Body of pancreas (tissue), 4 donors: ENCODE measurements at regions not wholly inside any gene's neighbourhood (a gene's known extent, or its start where the extent isn't known, plus 50 kb on each side); places are given as distances from the start of the nearest gene placed in this dataset.

ENCODE experiments used
- ATAC-seq: fragments of 150-250 bp; one replicate; pipeline ENCODE4 v1.9.1; 2016
- DNase-seq, 4 donors: peaks; one replicate each; pipeline ENCODE4 v3.0.0-alpha.2; 2019
- H3K27ac ChIP-seq, 4 donors: fragments of 200-600 bp; sonication (generic); 1 replicate in 3 of 4; 2 replicates in 1 of 4; pipeline versions ENCODE4 v1.5.1 to v1.6.1; 2016 to 2019; ENCODE audit warnings: mild to moderate bottlenecking in 1 of 4, mixed read lengths in 1 of 4, moderate library complexity in 1 of 4
- H3K27me3 ChIP-seq, 2 donors: fragments of 200-600 bp; sonication (generic); one replicate each; pipeline ENCODE4 v1.6.0; 2016; ENCODE audit warnings: mild to moderate bottlenecking in 1 of 2
- H3K36me3 ChIP-seq, 2 donors: fragments of 200-600 bp; sonication (generic); replicated peaks in 1 of 2; 2 replicates each; pipeline ENCODE4 v1.5.1; 2016; ENCODE audit warnings: low read depth in 2 of 2; ENCODE audit not compliant: insufficient read depth in 1 of 2
- H3K4me1 ChIP-seq: fragments of 200-600 bp; sonication (generic); one replicate; pipeline ENCODE4 v1.6.0; 2016
- H3K4me3 ChIP-seq, 2 donors: fragments of 200-600 bp; sonication (generic); 1 replicate in 1 of 2; 2 replicates in 1 of 2; pipeline ENCODE4 v1.5.1; 2016 to 2019
- H3K9me3 ChIP-seq, 3 donors: fragments of 200-600 bp; sonication (generic); 1 replicate in 2 of 3; 2 replicates in 1 of 3; pipeline ENCODE4 v1.5.1; 2016
- POLR2A ChIP-seq, 3 donors: fragments of 450-650 bp; IDR thresholded peaks; one replicate each; pipeline ENCODE4 v1.6.1; 2016; ENCODE audit warnings: antibody characterized with exemption in 3 of 3, mild to moderate bottlenecking in 2 of 3
- WGBS, 2 donors: methylation state at CpG; one replicate each; pipeline ENCODE4 v1.1.5; 2017; 5-methylcytosine and 5-hydroxymethylcytosine counted together
- intact Hi-C: fragments of 100-400 bp; cut with DNase I; formaldehyde crosslinking; loops from one replicate; pipeline ENCODE4 v1.15.1; 2023
- TF ChIP-seq, protein P1 (sequence below), 7 experiments: fragments of 450-650 bp in 4 of 7; fragments of 200-600 bp in 3 of 7; sonication (generic) in 3 of 7; IDR thresholded peaks; one replicate each; pipeline ENCODE4 v1.5.1; 2016 to 2019; ENCODE audit warnings: antibody characterized with exemption in 7 of 7

DNA sequence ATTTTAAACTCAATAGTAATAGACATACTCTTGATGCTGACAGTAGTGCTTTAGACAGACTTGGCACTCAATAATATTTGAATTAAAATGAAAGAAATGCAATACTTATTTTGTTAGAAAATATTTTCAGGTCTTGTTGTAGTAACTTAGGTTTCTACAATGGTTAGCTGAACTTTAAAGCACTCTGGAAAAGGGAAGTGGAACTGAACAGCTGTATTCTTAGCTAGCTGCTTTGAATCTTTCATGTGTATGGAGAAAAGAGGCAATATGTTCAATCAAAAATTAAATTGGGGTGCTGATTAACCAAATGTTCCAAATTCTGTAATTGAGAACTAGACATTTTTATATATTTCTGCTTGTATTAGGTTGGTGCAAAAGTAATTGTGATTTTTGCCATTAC, 517.9 kb upstream of the RAG2 start:
- intact Hi-C loops, result no loop called here
- H3K9me3 ChIP-seq, result no peaks in the 10 kb centered on the region
- ATAC-seq (no peak), DNase-seq (no peak)
- TF ChIP-seq POLR2A (IDR thresholded peaks at IDR 0.05), result no peak
- TF ChIP-seq, protein P1, sequence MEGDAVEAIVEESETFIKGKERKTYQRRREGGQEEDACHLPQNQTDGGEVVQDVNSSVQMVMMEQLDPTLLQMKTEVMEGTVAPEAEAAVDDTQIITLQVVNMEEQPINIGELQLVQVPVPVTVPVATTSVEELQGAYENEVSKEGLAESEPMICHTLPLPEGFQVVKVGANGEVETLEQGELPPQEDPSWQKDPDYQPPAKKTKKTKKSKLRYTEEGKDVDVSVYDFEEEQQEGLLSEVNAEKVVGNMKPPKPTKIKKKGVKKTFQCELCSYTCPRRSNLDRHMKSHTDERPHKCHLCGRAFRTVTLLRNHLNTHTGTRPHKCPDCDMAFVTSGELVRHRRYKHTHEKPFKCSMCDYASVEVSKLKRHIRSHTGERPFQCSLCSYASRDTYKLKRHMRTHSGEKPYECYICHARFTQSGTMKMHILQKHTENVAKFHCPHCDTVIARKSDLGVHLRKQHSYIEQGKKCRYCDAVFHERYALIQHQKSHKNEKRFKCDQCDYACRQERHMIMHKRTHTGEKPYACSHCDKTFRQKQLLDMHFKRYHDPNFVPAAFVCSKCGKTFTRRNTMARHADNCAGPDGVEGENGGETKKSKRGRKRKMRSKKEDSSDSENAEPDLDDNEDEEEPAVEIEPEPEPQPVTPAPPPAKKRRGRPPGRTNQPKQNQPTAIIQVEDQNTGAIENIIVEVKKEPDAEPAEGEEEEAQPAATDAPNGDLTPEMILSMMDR (IDR thresholded peaks at IDR 0.05), result no peak
- no peaks in the 10 kb centered on the region for H3K4me1 ChIP-seq
- no peak overlapping the region for H3K4me3 ChIP-seq
- no peak overlapping the region for H3K27ac ChIP-seq
- H3K27me3 ChIP-seq, result no peaks in the 10 kb centered on the region
- no peaks in the 10 kb centered on the region for H3K36me3 ChIP-seq

DNA sequence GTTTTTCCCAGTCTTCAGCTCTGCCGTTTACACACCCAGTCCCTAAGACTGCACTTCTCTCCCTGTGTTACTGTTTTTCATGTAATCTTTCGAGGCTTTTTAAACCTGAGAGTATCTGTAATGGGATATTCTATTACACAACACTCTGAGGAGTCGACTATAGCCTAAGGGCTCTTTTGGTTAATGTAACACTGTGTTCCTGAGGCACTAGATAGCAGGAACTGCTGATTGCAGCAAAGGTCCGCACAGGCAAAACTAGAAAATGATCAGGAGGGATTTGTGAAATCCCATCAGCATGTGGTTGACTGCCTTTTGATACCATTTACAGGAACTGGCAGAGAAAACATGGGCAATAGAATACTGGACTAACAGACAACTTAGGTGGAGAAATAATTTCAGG, 512.3 kb upstream of the RAG2 start:
- Histone ChIP-seq H3K27me3 (no peaks in the 10 kb centered on the region), H3K27ac (no peak overlapping the region), H3K4me1 (no peaks in the 10 kb centered on the region), H3K9me3 (no peaks in the 10 kb centered on the region), H3K36me3 (no peaks in the 10 kb centered on the region), H3K4me3 (no peak overlapping the region)
- DNase-seq (no peak), ATAC-seq (no peak)
- intact Hi-C loops, result no loop called here
- WGBS, 2 donors, result 36 to 43% methylated on average over 4 of the region's 4 CpGs
- TF ChIP-seq POLR2A (IDR thresholded peaks at IDR 0.05), result no peak
- TF ChIP-seq, protein P1 (IDR thresholded peaks at IDR 0.05), result no peak

DNA sequence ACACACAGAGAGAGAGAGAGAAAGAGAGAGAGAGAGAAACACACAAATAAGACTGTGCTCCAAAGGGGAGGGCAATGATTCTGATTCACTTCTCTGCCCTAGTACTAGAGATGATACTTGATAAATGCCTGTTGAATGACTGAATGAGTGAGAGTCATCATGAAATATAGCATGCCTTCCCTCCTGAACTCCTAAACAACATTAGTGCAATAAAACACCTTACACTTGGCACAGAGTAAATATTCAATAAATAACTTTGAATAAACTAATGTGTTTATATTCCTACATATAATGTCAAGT, 511.2 kb upstream of the RAG2 start:
- Histone ChIP-seq H3K9me3 (no peaks in the 10 kb centered on the region), H3K4me1 (no peaks in the 10 kb centered on the region), H3K27ac (no peak overlapping the region), H3K27me3 (no peaks in the 10 kb centered on the region), H3K36me3 (no peaks in the 10 kb centered on the region), H3K4me3 (no peak overlapping the region)
- ATAC-seq (no peak), DNase-seq (no peak)
- intact Hi-C loops, result no loop called here
- TF ChIP-seq, protein P1 (IDR thresholded peaks at IDR 0.05), result no peak
- no peak for TF ChIP-seq POLR2A (IDR thresholded peaks at IDR 0.05)

DNA sequence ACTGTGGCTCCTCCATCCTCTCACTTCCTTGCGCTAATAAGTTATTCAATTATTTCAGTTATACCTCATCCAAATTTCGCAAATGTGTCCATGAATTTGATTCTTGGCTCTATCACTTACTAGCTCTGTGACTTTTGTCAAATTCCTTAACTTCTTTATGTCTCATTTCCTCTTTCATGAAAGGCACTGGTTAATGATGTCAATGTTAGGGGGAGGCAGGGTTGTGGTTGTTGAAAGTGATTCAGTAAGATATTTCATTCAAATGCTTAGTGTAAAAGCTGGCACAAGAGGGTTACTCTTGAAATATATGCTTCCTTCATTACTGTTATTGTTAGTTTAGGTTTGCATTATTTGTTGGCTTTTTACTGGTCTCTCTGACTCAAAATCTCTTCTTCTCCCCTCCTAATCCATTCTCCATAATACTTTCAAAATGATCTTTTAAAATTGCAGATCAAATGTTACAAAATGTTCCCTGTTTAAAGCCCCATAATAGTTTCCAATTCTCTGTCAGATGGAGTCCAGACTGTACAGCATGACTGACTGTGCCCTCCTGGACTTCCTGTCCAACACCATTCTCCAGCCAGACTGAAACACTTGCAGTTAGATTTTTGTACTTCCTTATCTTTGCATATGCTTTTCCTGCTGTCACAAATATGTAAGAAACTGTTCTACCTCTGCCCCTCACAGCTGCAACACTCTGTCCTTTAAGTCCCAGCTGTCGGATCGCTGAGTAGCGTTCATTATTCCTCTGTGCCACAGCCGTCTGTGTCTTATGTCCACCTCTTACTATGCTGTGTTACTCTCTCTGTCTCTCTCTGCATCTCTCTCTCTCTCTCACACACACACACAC, 510.6 kb upstream of the RAG2 start:
- 45 to 55% methylated on average over 6 of the region's 6 CpGs for WGBS, 2 donors
- ATAC-seq (no peak), DNase-seq (no peak)
- Histone ChIP-seq H3K4me3 (no peak overlapping the region), H3K27ac (no peak overlapping the region), H3K9me3 (no peaks in the 10 kb centered on the region), H3K4me1 (no peaks in the 10 kb centered on the region), H3K36me3 (no peaks in the 10 kb centered on the region), H3K27me3 (no peaks in the 10 kb centered on the region)
- intact Hi-C loops, result no loop called here
- TF ChIP-seq POLR2A (IDR thresholded peaks at IDR 0.05), result no peak
- TF ChIP-seq, protein P1 (IDR thresholded peaks at IDR 0.05), result no peak

DNA sequence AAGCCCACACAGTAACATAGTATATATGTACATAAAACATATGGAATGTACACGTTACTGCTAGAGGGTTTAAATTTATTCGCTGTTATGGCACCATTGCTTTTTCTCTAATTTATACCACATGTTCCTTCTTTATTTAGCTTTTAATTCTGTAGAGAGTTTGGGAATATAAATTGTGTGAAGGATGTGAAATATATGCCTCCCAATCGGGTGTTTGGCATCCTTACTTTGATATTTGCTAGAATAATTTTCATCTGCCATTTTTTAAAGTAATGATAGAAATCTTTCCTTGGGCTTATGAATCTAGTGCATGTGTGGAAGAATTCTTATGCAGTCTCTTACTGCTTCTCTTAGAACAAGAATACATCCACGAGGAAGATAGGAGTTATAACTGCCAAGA, 509.8 kb upstream of the RAG2 start:
- H3K9me3 ChIP-seq, result no peaks in the 10 kb centered on the region
- 54 to 59% methylated on average over 4 of the region's 4 CpGs for WGBS, 2 donors

More for the DNA sequence above, 509.8 kb upstream of the RAG2 start:
- no peak overlapping the region for H3K4me3 ChIP-seq
- ATAC-seq (no peak), DNase-seq (no peak)
- TF ChIP-seq POLR2A (IDR thresholded peaks at IDR 0.05), result no peak
- TF ChIP-seq, protein P1 (IDR thresholded peaks at IDR 0.05), result no peak
- no peaks in the 10 kb centered on the region for H3K4me1 ChIP-seq
- no peaks in the 10 kb centered on the region for H3K36me3 ChIP-seq
- H3K27ac ChIP-seq, result no peak overlapping the region
- H3K27me3 ChIP-seq, result no peaks in the 10 kb centered on the region
- intact Hi-C loops, result no loop called here
